ENCODE measurements at regions not wholly inside any gene's neighbourhood (a gene's known extent, or its start where the extent isn't known, plus 50 kb on each side); places are given as distances from the start of the nearest gene placed in this dataset.

DNA sequence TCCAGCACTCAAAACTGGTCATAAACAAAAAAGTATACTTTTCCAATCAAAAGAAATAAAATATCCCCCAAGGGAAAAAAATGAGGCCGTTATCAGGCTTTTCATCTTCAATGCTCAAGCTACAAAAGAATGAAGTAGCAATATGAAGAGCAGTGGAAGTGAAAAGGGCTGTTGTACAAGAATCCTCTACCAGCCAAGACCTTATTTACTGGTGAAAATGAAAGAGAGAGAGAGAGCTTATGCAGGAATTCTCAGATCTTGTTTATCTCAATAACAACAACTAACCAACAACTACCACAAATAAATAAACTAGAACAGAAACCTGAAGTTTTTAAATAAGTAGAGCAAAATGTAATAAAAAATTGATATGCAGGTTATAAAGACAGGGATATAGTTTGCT, 400.6 kb downstream of the HDGFL1 start:
- TF ChIP-seq, protein P1, sequence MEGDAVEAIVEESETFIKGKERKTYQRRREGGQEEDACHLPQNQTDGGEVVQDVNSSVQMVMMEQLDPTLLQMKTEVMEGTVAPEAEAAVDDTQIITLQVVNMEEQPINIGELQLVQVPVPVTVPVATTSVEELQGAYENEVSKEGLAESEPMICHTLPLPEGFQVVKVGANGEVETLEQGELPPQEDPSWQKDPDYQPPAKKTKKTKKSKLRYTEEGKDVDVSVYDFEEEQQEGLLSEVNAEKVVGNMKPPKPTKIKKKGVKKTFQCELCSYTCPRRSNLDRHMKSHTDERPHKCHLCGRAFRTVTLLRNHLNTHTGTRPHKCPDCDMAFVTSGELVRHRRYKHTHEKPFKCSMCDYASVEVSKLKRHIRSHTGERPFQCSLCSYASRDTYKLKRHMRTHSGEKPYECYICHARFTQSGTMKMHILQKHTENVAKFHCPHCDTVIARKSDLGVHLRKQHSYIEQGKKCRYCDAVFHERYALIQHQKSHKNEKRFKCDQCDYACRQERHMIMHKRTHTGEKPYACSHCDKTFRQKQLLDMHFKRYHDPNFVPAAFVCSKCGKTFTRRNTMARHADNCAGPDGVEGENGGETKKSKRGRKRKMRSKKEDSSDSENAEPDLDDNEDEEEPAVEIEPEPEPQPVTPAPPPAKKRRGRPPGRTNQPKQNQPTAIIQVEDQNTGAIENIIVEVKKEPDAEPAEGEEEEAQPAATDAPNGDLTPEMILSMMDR (IDR thresholded peaks at IDR 0.05): no peak
- TF ChIP-seq POLR2A (IDR thresholded peaks at IDR 0.05) (no peak), POLR2AphosphoS5 (IDR thresholded peaks at IDR 0.05) (no peak)

All from stomach (tissue), 4 donors.